ENCODE measurements at regions not wholly inside any gene's neighbourhood (a gene's known extent, or its start where the extent isn't known, plus 50 kb on each side); places are given as distances from the start of the nearest gene placed in this dataset.

DNA sequence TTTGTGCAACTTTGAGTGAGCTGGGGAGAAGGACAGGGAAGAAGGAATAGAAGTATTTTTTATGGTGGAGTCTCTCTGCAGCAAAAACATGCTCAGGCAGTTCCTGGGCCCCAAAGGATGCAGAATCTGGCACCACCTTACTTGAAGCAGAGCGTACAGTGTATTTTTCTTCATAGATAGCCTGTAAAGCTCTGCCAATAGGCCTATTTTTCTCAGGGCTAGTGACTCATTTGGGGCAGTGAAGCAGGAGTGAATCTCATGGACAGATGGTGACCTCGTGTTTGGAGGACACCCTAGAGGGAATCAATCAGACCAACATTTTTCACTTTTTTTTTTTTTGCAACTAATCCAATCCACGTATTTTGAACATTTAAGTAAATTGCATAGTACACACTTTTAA is 268.1 kb upstream of the CXCR4 start (continued):
- TF ChIP-seq, protein P1, sequence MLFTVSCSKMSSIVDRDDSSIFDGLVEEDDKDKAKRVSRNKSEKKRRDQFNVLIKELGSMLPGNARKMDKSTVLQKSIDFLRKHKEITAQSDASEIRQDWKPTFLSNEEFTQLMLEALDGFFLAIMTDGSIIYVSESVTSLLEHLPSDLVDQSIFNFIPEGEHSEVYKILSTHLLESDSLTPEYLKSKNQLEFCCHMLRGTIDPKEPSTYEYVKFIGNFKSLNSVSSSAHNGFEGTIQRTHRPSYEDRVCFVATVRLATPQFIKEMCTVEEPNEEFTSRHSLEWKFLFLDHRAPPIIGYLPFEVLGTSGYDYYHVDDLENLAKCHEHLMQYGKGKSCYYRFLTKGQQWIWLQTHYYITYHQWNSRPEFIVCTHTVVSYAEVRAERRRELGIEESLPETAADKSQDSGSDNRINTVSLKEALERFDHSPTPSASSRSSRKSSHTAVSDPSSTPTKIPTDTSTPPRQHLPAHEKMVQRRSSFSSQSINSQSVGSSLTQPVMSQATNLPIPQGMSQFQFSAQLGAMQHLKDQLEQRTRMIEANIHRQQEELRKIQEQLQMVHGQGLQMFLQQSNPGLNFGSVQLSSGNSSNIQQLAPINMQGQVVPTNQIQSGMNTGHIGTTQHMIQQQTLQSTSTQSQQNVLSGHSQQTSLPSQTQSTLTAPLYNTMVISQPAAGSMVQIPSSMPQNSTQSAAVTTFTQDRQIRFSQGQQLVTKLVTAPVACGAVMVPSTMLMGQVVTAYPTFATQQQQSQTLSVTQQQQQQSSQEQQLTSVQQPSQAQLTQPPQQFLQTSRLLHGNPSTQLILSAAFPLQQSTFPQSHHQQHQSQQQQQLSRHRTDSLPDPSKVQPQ (CRISPR knock-in tag; IDR thresholded peaks at IDR 0.05; ENCODE audit: borderline replicate concordance) = no peak
- TF ChIP-seq ZNF780A (CRISPR knock-in tag; IDR thresholded peaks at IDR 0.05) (no peak), CBFA2T3 (IDR thresholded peaks at IDR 0.05) (no peak), SOX6 (IDR thresholded peaks at IDR 0.05) (no peak), NCOA4 (IDR thresholded peaks at IDR 0.05; ENCODE audit: partially characterized antibody) (no peak), ZFP36 (IDR thresholded peaks at IDR 0.05; ENCODE audit: low read depth, low read length, partially characterized antibody) (no peak), CAMTA2 (CRISPR knock-in tag; conservative IDR thresholded peaks at IDR 0.05) (no peak)
- TF ChIP-seq, protein P2, sequence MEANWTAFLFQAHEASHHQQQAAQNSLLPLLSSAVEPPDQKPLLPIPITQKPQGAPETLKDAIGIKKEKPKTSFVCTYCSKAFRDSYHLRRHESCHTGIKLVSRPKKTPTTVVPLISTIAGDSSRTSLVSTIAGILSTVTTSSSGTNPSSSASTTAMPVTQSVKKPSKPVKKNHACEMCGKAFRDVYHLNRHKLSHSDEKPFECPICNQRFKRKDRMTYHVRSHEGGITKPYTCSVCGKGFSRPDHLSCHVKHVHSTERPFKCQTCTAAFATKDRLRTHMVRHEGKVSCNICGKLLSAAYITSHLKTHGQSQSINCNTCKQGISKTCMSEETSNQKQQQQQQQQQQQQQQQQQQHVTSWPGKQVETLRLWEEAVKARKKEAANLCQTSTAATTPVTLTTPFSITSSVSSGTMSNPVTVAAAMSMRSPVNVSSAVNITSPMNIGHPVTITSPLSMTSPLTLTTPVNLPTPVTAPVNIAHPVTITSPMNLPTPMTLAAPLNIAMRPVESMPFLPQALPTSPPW (CRISPR knock-in tag; IDR thresholded peaks at IDR 0.05) = no peak
- TF ChIP-seq, protein P3, sequence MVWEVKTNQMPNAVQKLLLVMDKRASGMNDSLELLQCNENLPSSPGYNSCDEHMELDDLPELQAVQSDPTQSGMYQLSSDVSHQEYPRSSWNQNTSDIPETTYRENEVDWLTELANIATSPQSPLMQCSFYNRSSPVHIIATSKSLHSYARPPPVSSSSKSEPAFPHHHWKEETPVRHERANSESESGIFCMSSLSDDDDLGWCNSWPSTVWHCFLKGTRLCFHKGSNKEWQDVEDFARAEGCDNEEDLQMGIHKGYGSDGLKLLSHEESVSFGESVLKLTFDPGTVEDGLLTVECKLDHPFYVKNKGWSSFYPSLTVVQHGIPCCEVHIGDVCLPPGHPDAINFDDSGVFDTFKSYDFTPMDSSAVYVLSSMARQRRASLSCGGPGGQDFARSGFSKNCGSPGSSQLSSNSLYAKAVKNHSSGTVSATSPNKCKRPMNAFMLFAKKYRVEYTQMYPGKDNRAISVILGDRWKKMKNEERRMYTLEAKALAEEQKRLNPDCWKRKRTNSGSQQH (CRISPR knock-in tag; IDR thresholded peaks at IDR 0.05) = no peak
